GM13976 (cell line): ENCODE measurements at regions not wholly inside any gene's neighbourhood (a gene's known extent, or its start where the extent isn't known, plus 50 kb on each side); places are given as distances from the start of the nearest gene placed in this dataset.

Experiments
- DNase-seq: peaks from one replicate; pipeline ENCODE4 v3.0.0; 2012; ENCODE audit warnings: low spot score
- CTCF ChIP-seq: IDR thresholded peaks from 2 replicates; pipeline ENCODE4 v1.5.1; 2012; ENCODE audit warnings: borderline replicate concordance, mild to moderate bottlenecking; ENCODE audit not compliant: insufficient read depth; ENCODE audit errors: extremely low read depth, missing control alignments, control extremely low read depth
- in situ Hi-C: fragments of 300-500 bp; cut with MboI; formaldehyde crosslinking; loops from one replicate; pipeline ENCODE4 v1.12.0; 2022; ENCODE audit warnings: low sequenced_read_pairs, mixed read lengths, inconsistent platforms; ENCODE audit not compliant: unreplicated experiment

DNA sequence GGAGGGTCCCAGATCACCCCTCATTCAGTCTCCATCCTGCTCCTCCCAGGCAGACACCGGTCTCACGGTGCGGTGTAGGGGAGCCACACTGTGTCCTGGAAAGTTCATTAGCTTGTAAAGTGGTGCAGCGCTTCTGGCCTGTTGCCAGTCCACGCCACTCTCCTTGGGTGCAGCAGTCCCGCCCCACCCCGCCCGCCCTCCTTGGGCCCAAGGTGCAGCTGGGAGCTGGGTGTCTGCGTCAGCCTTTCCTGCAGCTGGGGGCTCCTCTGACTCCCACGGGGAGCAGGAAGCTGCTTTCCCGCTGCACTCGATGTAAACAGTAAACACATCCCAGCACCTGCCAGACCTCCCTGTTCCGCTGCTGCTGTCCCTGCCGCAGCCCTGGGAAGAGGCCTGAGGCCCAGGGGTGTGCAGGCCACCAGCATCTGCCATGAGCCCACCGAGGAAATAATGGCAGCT is 53.8 kb upstream of the ASB18 start:
- in situ Hi-C loops: no loop called here
- DNase-seq: no peak
- no peak for TF ChIP-seq CTCF

GRCh38 chr2:236318401-236318800 is 54.2 kb upstream of the ASB18 start:
- no peak for DNase-seq
- TF ChIP-seq CTCF: no peak
- in situ Hi-C loops: no loop called here

DNA sequence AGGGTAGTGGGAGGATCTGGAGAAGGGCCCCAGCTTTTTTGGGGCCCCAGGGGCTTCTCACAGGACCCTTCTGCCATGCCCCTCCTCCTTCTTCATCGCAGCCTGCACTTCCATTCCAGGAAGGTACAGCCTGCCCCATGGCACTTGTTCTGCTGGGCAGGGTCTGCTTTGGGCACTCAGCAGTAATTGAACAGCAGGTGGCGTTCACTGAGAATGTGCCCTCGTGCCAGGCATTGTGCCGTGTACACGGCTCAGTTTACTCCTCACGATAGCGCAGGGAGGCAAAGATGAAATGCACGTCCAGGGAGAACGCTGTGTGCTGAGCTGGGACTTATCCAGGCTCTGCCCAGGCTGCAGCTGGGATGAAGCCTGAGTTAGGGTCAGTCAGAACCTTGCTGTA is 54.8 kb upstream of the ASB18 start:
- DNase-seq: no peak
- no peak for TF ChIP-seq CTCF
- in situ Hi-C loops: no loop called here

GRCh38 chr2:236321415-236321814 is 57.2 kb upstream of the ASB18 start:
- DNase-seq: no peak
- in situ Hi-C loops: no loop called here
- no peak for TF ChIP-seq CTCF

DNA sequence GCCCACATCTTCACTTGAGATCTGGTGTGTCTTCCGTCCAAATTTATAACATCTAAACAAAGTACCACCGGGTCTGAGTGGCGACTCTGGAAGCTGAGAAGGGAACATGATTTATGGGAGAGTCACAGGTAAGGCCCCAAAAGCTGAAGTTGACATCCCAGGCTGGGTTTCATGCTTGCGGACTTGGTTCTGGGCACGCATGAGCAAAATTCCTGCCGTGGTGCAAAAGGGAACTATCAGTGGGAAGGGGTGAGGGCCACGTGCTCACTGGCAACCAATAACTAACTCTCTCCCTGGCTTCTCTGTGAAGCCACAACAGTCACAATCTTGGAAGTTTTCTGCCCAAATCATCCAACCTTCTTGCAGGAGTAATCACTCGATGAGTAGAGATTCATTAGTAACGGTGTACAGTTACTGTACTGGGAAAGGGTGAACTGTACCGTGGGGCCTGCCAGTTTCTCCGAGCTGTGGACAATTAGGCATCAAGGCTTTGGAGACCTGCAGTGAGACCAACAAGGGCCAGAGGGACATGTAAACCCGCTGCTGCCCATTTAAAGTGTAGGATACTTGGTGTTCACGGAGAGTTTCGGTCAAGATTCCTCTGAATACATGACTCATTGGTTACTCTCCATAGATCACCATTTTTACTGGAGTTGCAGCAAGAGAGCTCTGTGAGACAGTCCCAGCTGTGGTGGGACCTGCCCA is 69.4 kb upstream of the ASB18 start:
- no peak for TF ChIP-seq CTCF
- DNase-seq: no peak
- in situ Hi-C loops: no loop called here

- DNase-seq: no peak
- no peak for TF ChIP-seq CTCF
- in situ Hi-C loops: no loop called here
Observed at GRCh38 chr2:236334122-236334876, 70.1 kb upstream of the ASB18 start.
